ENCODE measurements at regions not wholly inside any gene's neighbourhood (a gene's known extent, or its start where the extent isn't known, plus 50 kb on each side); places are given as distances from the start of the nearest gene placed in this dataset.

GRCh38 chr9:13446286-13446937 lies 166.9 kb upstream of the MPDZ start:
- no peak for TF ChIP-seq CTCF (IDR thresholded peaks at IDR 0.05; ENCODE audit: low read depth, low read length)
- Histone ChIP-seq H3K9me3 (no peaks in the 10 kb centered on the region), H3K4me3 (ENCODE audit: low read depth, low read length) (no peak overlapping the region), H3K27me3 (no peaks in the 10 kb centered on the region), H3K4me1 (no peaks in the 10 kb centered on the region), H3K36me3 (no peaks in the 10 kb centered on the region)
- no peak for DNase-seq

- no peak for TF ChIP-seq CTCF (IDR thresholded peaks at IDR 0.05; ENCODE audit: low read depth, low read length)
- H3K4me3 ChIP-seq (ENCODE audit: low read depth, low read length) = no peak overlapping the region
- no peaks in the 10 kb centered on the region for H3K36me3 ChIP-seq
- H3K27me3 ChIP-seq = no peaks in the 10 kb centered on the region
- no peak for DNase-seq
- no peaks in the 10 kb centered on the region for H3K4me1 ChIP-seq
- no peaks in the 10 kb centered on the region for H3K9me3 ChIP-seq
Measured at GRCh38 chr9:13445103-13445500, 165.6 kb upstream of the MPDZ start.

GRCh38 chr9:13444245-13445102 lies 165.0 kb upstream of the MPDZ start:
- Histone ChIP-seq H3K4me1 (no peaks in the 10 kb centered on the region), H3K27me3 (no peaks in the 10 kb centered on the region), H3K4me3 (ENCODE audit: low read depth, low read length) (no peak overlapping the region), H3K9me3 (no peaks in the 10 kb centered on the region), H3K36me3 (no peaks in the 10 kb centered on the region)
- no peak for DNase-seq
- TF ChIP-seq CTCF (IDR thresholded peaks at IDR 0.05; ENCODE audit: low read depth, low read length) = no peak

- no peaks in the 10 kb centered on the region for H3K27me3 ChIP-seq
- DNase-seq = no peak
- TF ChIP-seq CTCF (IDR thresholded peaks at IDR 0.05; ENCODE audit: low read depth, low read length) = no peak
- H3K36me3 ChIP-seq = no peaks in the 10 kb centered on the region
- no peaks in the 10 kb centered on the region for H3K9me3 ChIP-seq
- H3K4me3 ChIP-seq (ENCODE audit: low read depth, low read length) = no peak overlapping the region
- H3K4me1 ChIP-seq = no peaks in the 10 kb centered on the region
Measured at GRCh38 chr9:13443346-13444244, 164.1 kb upstream of the MPDZ start.

GRCh38 chr9:13439685-13440476 lies 160.4 kb upstream of the MPDZ start:
- no peak for TF ChIP-seq CTCF (IDR thresholded peaks at IDR 0.05; ENCODE audit: low read depth, low read length)
- Histone ChIP-seq H3K27me3 (no peaks in the 10 kb centered on the region), H3K4me3 (ENCODE audit: low read depth, low read length) (no peak overlapping the region), H3K4me1 (no peaks in the 10 kb centered on the region; the same call in 1 of the 2 replicates), H3K9me3 (no peaks in the 10 kb centered on the region), H3K36me3 (no peaks in the 10 kb centered on the region)
- DNase-seq = no peak

Data from BE2C (cell line).